GM18868 (cell line): ENCODE measurements at regions not wholly inside any gene's neighbourhood (a gene's known extent, or its start where the extent isn't known, plus 50 kb on each side); places are given as distances from the start of the nearest gene placed in this dataset.

Experiments used
- ATAC-seq: cut with Tn5 transposase; IDR thresholded peaks from one replicate; pipeline ENCODE4 v1.9.1; 2021; ENCODE audit warnings: mild to moderate bottlenecking, moderate library complexity; ENCODE audit not compliant: unreplicated experiment

DNA sequence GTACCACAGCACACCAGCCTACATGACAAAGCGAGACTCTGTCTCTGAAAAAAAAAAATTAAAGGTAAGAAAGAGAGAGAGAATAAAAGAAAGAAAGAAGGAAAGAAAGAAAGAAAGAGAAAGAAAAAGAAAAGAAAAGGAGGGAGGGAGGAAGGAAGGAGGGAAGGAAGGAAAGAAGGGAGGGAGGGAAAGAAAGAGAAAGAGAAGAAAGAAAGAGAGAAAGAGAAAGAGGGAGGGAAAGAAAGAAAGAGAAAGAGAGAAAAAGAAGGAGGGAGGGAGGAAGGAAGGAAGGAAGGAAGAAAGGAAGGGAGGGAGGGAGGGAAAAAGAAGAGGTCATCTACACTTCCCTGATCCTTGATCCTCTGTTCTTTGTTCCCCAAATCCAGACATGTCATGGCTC is 104.8 kb upstream of the GJB5 start:
- ATAC-seq: no peak

DNA sequence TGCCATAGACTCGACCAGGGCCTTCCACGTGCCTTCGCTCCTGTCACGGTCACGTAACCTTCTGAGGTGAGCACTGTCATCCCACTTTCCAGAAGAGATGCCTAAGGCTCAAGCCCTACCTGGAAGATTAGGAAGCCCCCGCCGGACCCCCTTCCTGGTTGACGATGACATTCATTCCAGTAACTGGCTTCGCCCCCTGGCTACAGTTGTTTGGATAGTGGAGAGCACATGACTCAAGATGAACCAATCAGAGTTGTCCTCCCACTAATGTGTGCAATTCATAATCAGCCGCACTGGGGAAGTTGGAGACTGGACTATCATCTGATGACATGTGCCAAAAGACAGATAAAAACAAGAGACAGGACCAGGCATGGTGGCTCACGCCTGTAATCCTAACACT is 104.0 kb upstream of the GJB5 start:
- no peak for ATAC-seq

- no peak for ATAC-seq
These were observed 101.7 kb upstream of the GJB5 start for GRCh38 chr1:34653110-34653509.

- ATAC-seq: no peak
These were observed 99.5 kb upstream of the GJB5 start for GRCh38 chr1:34655206-34655874.

DNA sequence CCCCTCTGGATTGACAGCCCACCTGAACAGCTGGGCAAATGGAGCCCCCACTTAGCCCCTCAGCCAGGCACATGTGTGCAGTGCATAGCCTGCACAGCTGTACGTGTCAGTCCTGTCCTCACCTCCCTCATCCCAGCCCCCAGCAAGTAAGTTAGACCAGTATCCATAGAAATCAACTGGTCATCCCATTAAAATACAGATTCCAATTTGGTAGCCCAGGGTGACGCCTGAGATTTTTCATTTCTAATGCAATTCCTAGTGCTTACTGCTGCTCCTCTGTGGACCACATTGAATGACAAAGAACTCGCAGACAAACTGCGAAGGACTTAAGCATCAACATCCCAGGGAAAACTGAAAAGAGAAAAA is 99.0 kb upstream of the GJB5 start:
- ATAC-seq: no peak

DNA sequence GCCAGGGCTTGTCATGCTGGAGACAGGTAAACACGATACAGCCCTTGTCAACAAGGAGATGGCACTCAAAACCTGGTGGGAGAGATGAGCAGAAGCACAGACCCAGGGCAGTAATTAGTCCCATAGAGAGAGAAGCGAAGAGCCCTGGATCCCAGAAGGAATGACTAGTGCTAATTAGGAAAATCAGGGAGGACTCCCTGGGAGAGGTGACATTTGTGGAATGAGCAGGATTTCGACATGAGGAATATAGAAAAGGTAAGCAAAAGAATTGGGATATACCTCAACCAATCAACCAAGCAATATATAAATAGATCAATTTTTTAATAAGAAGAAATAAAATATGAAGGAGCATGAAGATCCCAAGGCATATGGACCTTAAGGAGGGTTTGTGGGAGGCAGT is 98.5 kb upstream of the GJB5 start:
- no peak for ATAC-seq

- no peak for ATAC-seq
These were observed 98.1 kb upstream of the GJB5 start for GRCh38 chr1:34656731-34657130.

GRCh38 chr1:34657266-34657665 is 97.6 kb upstream of the GJB5 start:
- no peak for ATAC-seq

DNA sequence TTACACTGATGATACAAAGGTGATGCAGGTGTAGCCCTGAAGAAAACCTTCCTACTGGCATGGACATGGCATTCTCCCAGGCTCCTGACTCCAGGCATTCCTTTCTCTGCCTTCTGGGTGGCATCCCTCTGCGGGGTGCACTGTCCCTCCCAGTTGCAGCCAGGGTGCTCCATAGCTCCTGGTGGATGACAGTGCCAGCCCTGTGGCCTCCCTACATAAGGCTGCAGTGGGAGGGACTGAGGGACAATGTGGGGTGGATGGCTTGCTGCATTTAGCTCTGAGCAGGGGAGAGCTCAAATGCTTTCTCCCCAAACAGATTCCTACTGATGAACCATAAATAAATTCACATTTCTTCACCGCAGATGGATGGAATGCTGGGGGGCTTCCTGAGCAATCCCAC is 97.0 kb upstream of the GJB5 start:
- no peak for ATAC-seq

DNA sequence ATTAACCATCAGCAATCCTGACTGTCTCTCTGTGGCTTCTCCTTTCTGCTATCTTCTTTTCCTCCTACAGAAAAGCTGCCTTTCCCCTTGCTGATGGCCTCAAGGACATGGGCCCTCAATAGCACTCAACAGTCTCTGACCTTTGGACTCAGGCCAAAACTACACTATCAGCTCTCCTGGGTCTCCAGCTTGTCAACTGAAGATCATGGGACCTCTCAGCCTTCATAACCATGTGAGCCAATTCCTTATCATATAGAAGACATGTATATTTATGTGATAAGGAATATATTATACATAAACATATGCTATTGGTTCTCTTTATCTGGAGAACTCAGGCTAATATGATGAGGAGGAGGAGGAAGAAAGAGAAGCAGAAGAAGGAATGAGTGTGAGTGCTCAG is 91.8 kb upstream of the GJB5 start:
- ATAC-seq: no peak

GRCh38 chr1:34668063-34668462 is 86.8 kb upstream of the GJB5 start:
- ATAC-seq: no peak

DNA sequence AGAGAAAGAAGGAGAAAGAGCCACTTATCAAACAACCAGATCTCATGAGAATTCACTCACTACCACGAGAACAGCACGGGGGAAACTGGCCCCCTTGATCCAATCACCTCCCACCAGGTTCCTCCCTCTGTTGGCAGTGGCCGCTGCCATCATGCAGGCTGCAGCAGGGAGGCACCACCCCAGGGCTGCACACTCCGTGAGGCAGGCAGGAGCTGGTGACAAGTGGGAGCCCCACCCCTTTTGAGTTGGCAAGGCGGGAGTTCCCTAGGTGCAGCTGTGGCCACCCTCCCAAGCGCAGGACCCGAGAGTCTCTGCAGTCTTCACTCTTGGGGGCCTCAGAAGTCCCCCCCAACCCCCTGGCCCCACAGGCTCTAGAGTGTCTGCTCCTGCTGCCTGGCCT is 83.9 kb upstream of the GJB5 start:
- ATAC-seq: no peak

GRCh38 chr1:34671887-34672286 is 83.0 kb upstream of the GJB5 start:
- ATAC-seq: no peak

- no peak for ATAC-seq
These were observed 73.1 kb upstream of the GJB5 start for GRCh38 chr1:34681480-34682451.

DNA sequence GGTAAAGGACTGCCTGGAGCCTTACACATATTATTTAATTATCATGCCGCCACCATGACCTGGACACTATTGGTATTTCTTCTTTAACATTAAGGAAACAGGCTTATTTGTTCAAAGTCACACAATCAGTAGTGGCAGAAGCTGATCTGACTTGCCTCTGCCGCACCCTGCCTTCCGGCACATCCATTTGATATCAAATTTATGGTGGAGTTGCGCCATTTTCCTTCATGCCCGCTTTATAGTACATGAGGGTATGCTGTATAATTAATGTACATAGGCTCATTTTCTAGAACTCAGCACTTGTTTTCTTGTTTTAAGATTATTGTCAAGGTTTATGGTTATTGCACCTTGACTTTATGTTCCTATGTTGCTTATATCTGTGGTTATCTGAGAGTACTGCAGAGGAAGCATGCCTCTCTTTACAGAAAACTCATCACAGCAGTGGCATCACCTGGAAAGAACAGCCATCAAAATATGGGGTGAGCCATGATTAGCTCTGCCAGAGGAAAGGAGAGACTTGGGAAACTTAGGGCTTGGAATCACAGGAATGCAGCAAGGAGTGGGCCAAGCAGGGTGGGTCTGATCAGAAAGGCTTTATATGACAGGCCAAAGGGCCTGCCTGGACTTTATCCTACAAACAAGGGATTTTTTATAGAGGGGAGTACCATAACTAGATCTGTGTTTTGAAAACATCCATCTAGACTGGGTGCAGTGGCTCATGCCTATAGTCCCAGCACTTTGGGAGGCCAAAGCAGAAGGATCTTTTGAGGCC is 72.2 kb upstream of the GJB5 start:
- ATAC-seq: no peak

GRCh38 chr1:34683616-34684015 is 71.2 kb upstream of the GJB5 start:
- no peak for ATAC-seq

GRCh38 chr1:34684266-34684665 is 70.6 kb upstream of the GJB5 start:
- no peak for ATAC-seq

DNA sequence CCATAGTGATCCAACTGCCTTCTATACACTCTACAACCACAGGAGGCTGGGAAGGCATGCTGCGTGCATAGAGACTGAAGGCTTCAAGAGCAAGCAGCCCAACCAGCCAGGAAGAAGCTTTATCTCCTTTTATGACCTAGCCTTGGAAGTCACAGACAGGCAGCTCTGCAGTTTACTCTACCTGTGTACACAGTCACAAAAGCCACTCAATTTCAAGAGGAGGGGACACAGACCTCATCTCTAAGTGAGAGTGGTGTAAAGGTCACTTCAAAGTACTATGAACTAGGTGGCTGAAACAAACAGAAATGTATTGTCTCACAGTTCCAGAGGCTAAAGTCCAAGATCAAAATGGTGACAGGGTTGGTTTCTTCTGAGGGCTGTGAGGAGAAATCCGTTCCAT is 69.6 kb upstream of the GJB5 start:
- no peak for ATAC-seq

DNA sequence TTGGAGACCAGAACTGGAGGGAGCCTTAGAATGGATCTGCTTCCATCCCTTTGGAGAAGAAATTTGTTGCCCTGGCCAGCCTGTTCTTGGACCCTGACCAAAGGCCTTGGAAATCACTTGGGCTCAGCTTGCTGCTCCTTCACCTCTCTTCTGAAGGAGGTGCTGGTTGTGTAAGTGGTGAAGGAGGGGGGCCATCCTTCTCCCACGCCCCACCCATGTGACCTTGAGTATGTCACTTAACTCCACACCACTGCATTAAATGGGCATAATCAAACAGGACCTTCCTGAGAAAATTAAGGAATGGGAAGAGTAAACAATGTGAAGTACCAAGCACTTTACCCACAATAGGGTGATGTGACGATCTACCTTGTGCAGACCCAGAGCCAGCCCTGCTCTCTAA is 68.3 kb upstream of the GJB5 start:
- no peak for ATAC-seq

- ATAC-seq: no peak
These were observed 66.7 kb upstream of the GJB5 start for GRCh38 chr1:34688006-34688741.

GRCh38 chr1:34690269-34690668 is 64.6 kb upstream of the GJB5 start:
- no peak for ATAC-seq
